ENCODE measurements at regions not wholly inside any gene's neighbourhood (a gene's known extent, or its start where the extent isn't known, plus 50 kb on each side); places are given as distances from the start of the nearest gene placed in this dataset.
"Not testable (repeated sequence)": the region's sequence is repeated elsewhere in the genome, so short reads cannot be mapped to it uniquely, and the experiment has no call there.

DNA sequence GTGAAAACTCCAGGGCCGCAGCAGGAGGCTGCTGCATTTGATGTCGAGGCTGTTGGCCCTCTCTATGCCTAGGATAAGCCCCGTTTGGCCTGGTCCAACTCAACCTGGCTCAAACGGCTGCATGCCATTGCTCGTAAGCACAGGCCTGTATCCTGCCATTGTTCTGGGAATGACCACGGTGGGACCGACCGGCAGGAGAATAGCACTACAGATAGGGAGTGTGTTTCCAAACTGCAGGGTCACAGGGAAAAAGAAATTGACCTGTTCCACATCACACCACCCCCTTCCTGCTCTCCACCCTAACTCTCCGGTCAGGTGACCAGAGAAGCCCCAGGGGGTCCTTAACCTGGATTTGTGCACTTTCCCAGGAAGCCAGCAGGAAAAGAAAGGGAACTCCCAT is 278.7 kb upstream of the KLF4 start:
- H3K4me1 ChIP-seq: peaks cover 0 to 6% (median 0%) of the 10 kb centered on the region in 10 experiments; a peak in 4 of 20 replicates
- no peak overlapping the region for H3K4me3 ChIP-seq
- peaks cover 14 to 31% (median 19%) of the 10 kb centered on the region in 11 experiments for H3K9me3 ChIP-seq (replicated peaks in 1 of 11)
- H3K36me3 ChIP-seq: peaks cover 0 to 6% (median 0%) of the 10 kb centered on the region in 11 experiments; a peak in 3 of 22 replicates
- H3K27me3 ChIP-seq: no peaks in the 10 kb centered on the region
- no peak overlapping the region for H3K27ac ChIP-seq
- H4K20me1 ChIP-seq: no peaks in the 10 kb centered on the region
- no peak for TF ChIP-seq Cebpa-rat (IDR thresholded peaks at IDR 0.05)
- no peak overlapping the region for H3K4me2 ChIP-seq
- H3K9ac ChIP-seq: no peak overlapping the region

DNA sequence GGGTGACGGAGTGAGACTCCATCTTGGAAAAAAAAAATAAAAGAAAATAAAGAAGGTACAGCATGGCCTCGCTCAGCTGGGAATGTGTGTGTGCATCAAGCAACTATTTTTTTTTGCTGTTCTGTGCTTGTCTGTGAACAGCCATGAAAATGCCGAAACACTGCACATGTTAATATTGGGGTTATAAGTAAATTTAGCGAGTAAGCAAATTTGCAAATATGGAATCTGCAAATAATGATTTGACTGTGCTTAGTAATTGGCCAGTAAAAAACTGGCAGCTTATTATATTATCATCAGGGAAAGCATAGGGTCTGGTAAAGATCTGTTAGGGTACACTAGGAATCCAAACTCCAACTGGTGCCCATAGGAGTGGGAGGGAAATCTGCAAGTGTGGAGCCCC is 278.1 kb upstream of the KLF4 start:
- Histone ChIP-seq H4K20me1 (no peaks in the 10 kb centered on the region), H3K4me2 (no peak overlapping the region), H3K9ac (no peak overlapping the region), H3K27me3 (no peaks in the 10 kb centered on the region), H3K4me1 (peaks cover 0 to 11% (median 0%) of the 10 kb centered on the region in 10 experiments; a peak in 7 of 20 replicates), H3K4me3 (no peak overlapping the region), H3K36me3 (peaks cover 0 to 3% (median 0%) of the 10 kb centered on the region in 11 experiments; a peak in 3 of 22 replicates), H3K9me3 (replicated peaks in 1 of 11) (peaks cover 9 to 26% (median 14%) of the 10 kb centered on the region in 11 experiments), H3K27ac (no peak overlapping the region)
- TF ChIP-seq Cebpa-rat (IDR thresholded peaks at IDR 0.05): no peak

DNA sequence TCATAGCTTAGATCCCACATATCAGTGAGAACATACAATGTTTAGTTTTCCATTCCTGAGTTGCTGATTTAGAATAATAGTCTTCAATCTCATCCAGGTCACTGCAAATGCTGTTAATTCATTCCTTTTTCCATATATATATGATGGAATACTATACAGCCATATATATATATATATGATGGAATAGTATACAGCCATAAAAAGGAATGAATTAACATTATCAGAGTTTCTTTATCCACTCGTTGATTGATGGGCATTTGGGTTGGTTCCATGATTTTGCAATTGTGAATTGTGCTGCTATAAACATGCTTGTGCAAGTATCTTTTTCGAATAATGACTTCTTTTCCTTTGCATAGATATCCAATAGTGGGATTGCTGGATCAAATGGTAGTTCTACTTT is 273.9 kb upstream of the KLF4 start:
- H3K4me1 ChIP-seq: peaks cover 0 to 51% (median 16%) of the 10 kb centered on the region in 10 experiments; a peak in 10 of 20 replicates
- H3K27me3 ChIP-seq, H4K20me1 ChIP-seq, H3K4me2 ChIP-seq, H3K4me3 ChIP-seq, H3K9ac ChIP-seq, H3K27ac ChIP-seq, H3K36me3 ChIP-seq: not testable (repeated sequence)
- H3K9me3 ChIP-seq (replicated peaks in 1 of 11): peaks cover 0 to 17% (median 3%) of the 10 kb centered on the region in 11 experiments; a peak in 5 of 22 replicates

DNA sequence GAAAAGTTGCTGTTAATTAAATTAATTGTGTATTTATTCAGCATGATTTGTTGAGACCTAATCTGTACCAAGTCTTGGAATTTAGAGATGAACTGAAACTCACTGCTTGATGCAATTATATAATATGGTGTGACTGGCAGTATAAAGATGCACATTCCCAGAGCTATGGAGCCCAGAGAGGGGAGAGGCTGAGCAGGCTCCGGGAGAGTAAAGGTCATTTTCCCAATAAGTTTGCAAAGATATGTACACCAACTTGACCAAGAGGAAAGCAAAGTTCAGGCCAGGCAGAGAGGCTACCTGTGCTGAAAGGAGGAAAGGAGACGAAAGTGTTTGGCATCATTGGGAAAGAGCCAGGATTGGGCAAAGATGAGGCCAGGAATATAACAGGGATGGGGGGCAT is 271.7 kb upstream of the KLF4 start:
- peak overlapping the region in 6 of 11 experiments; percentile 37 to 84 (median 68); a peak in 10 of 22 replicates for H3K27ac ChIP-seq
- H3K27me3 ChIP-seq: no peaks in the 10 kb centered on the region
- H3K9me3 ChIP-seq (replicated peaks in 1 of 11): peaks cover 0 to 21% (median 4%) of the 10 kb centered on the region in 11 experiments; a peak in 5 of 22 replicates
- peak overlapping the region in 3 of 11 experiments; percentile 14 to 66 (median 21); a peak in 5 of 22 replicates for H3K9ac ChIP-seq
- H4K20me1 ChIP-seq: no peaks in the 10 kb centered on the region
- no peak for TF ChIP-seq Cebpa-rat (IDR thresholded peaks at IDR 0.05)
- H3K4me3 ChIP-seq: 0 out of 20 replicates have a peak overlapping the region, but pooled peaks of 1 of the 10 experiments have one; percentile 25
- peaks cover 0 to 68% (median 16%) of the 10 kb centered on the region in 10 experiments; a peak in 10 of 20 replicates for H3K4me1 ChIP-seq
- H3K4me2 ChIP-seq: peak overlapping the region in 6 of 11 experiments; percentile 18 to 88 (median 78); a peak in 10 of 22 replicates
- no peaks in the 10 kb centered on the region for H3K36me3 ChIP-seq

DNA sequence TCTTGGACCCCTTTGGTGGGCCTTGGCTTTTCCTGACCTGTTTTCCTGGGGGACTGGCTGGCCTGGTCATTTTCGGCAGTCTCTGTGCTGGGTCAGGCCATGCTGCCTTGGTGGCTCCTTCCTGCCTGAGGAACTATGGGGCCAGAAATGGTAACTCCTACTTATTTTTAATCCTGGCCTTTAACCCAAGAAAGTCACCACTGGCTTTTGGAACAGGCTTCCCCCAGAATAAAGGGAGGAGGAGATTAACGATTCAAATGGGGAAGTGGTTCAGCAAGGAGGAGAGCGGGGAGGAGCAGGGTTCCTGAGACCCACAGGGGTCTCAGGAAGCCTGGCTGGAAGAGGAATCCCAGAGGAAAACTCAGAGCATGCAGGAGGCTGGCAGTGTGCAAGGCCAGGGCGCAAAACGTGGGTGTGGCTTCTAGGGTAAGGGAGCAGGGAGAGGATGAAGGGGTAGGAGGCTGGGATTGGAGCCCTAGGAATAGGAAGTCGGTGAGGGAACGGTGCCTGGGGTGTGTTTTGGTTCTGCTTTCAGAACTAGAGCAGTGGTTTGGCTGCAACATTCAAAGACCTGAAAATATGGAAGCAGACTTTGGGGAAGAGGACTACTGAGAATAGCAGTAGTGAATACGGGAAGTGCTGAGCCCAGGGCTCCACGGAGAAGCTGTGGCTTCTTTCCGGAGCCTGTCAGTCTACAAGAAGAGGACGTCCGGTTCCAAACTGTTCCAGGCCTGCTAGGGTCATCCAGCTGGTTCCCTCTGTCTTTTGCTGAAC is 271.1 kb upstream of the KLF4 start:
- peak overlapping the region in 5 of 11 experiments; percentile 45 to 72 (median 62); a peak in 8 of 22 replicates for H3K9ac ChIP-seq
- peaks cover 0 to 74% (median 16%) of the 10 kb centered on the region in 10 experiments; a peak in 10 of 20 replicates for H3K4me1 ChIP-seq
- no peak for TF ChIP-seq Cebpa-rat (IDR thresholded peaks at IDR 0.05)
- H3K9me3 ChIP-seq (replicated peaks in 1 of 11): peaks cover 0 to 21% (median 4%) of the 10 kb centered on the region in 11 experiments; a peak in 5 of 22 replicates
- H3K27me3 ChIP-seq: no peaks in the 10 kb centered on the region
- no peaks in the 10 kb centered on the region for H3K36me3 ChIP-seq
- H3K4me3 ChIP-seq: peak overlapping the region in 2 of 10 experiments; percentile 0 to 23; a peak in 2 of 20 replicates
- peak overlapping the region in 6 of 11 experiments; percentile 44 to 84 (median 77); a peak in 11 of 22 replicates for H3K27ac ChIP-seq
- H4K20me1 ChIP-seq: no peaks in the 10 kb centered on the region
- H3K4me2 ChIP-seq: peak overlapping the region in 6 of 11 experiments; percentile 18 to 97 (median 78); a peak in 13 of 22 replicates

DNA sequence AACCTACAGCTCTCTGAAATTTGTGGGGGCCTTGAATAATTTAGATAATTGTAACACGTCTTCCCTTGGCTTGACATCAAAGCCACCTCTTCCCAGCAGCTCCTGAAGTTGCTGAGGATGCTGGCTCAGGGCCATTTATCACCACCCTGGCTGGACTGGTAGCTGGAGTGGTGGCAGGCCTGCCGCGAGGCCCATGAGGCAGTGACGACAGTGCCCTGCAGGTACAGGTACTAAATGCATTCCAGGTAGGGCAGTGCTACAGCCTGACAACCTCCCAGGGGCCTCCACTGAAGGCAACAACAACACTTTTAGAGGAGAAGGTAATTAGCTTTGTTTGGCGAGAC is 270.2 kb upstream of the KLF4 start:
- peak overlapping the region in 5 of 11 experiments; percentile 68 to 97 (median 84); a peak in 10 of 22 replicates for H3K4me2 ChIP-seq
- no peaks in the 10 kb centered on the region for H3K36me3 ChIP-seq
- peak overlapping the region in 4 of 11 experiments; percentile 58 to 72 (median 64); a peak in 5 of 22 replicates for H3K9ac ChIP-seq
- H3K27me3 ChIP-seq: no peaks in the 10 kb centered on the region
- H4K20me1 ChIP-seq: no peaks in the 10 kb centered on the region
- peaks cover 0 to 21% (median 4%) of the 10 kb centered on the region in 11 experiments; a peak in 5 of 22 replicates for H3K9me3 ChIP-seq (replicated peaks in 1 of 11)
- H3K27ac ChIP-seq: peak overlapping the region in 6 of 11 experiments; percentile 44 to 84 (median 77); a peak in 10 of 22 replicates
- H3K4me1 ChIP-seq: peaks cover 0 to 83% (median 24%) of the 10 kb centered on the region in 10 experiments; a peak in 10 of 20 replicates
- TF ChIP-seq Cebpa-rat (IDR thresholded peaks at IDR 0.05): no peak
- no peak overlapping the region for H3K4me3 ChIP-seq

DNA sequence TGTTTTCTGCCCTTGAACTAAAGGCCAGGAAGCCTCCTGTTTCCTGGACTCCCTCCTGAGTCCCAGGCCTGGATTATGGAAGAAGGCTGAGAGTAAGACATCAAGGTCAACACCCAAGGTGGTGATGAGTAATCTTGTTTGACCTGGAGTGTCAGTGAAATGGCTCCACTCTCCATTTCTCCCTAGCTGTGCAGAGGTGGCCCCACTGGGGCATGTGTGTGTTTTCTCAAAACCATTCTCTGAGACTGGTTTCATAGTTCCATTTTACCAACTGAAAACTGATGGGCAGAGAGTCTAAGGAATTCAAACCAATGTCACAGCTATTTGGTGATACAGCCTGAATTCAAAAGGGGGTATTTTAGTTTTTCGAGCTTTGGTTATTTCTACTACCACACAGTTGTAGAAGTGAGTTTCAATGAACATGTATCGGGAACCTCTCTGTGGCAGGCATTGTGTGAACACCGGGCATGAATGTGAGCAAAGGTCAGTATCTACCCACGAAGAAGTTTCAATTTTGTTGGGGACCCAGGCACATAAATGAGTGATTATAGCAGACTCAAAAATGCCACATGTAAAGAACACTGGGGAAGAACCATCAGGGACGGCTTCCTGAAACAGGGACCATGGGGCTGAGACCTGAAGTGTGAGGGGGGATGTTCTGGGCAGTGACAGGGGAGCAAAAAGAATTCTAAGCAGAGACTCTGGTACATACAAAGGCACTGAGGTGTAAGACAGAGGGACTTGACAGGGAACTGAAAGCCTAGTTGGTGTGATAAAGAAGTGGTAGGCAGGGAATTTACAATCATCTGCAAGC is 269.6 kb upstream of the KLF4 start:
- peak overlapping the region in 4 of 11 experiments; percentile 73 to 97 (median 86); a peak in 7 of 22 replicates for H3K4me2 ChIP-seq
- peak overlapping the region in 4 of 11 experiments; percentile 76 to 84 (median 78); a peak in 8 of 22 replicates for H3K27ac ChIP-seq
- H4K20me1 ChIP-seq: no peaks in the 10 kb centered on the region
- peak overlapping the region in 1 of 11 experiments; percentile 66; a peak in 1 of 22 replicates for H3K9ac ChIP-seq
- no peaks in the 10 kb centered on the region for H3K27me3 ChIP-seq
- H3K4me1 ChIP-seq: peaks cover 0 to 88% (median 26%) of the 10 kb centered on the region in 10 experiments; a peak in 10 of 20 replicates
- no peaks in the 10 kb centered on the region for H3K36me3 ChIP-seq
- H3K9me3 ChIP-seq (replicated peaks in 1 of 11): peaks cover 0 to 15% (median 1%) of the 10 kb centered on the region in 11 experiments; a peak in 5 of 22 replicates
- H3K4me3 ChIP-seq: no peak overlapping the region
- TF ChIP-seq Cebpa-rat (IDR thresholded peaks at IDR 0.05): no peak

DNA sequence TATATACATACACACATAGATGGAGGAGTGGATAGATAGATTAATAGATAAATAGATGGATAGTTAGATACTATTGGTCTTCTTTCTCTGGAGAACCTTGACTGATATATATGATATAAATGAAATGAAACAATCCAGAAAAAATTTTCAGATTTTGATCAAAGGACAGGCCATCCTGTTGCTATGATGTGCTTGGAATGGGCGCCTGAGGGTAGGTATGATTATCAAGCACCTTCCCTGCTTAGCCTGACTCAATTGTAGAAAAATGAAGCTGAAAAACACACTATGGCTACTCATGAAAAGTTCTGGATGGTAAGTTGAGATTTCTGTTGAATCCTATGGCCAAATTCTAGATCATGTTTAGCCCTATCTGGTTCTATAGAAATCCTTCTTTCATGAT is 266.5 kb upstream of the KLF4 start:
- Histone ChIP-seq H3K27ac (peak overlapping the region in 1 of 11 experiments; percentile 65; a peak in 1 of 22 replicates), H3K9ac (no peak overlapping the region), H3K4me1 (peaks cover 0 to 88% (median 22%) of the 10 kb centered on the region in 10 experiments; a peak in 10 of 20 replicates), H3K9me3 (replicated peaks in 1 of 11) (peaks cover 0 to 8% (median 0%) of the 10 kb centered on the region in 11 experiments; a peak in 2 of 22 replicates), H3K4me2 (peak overlapping the region in 2 of 11 experiments; percentile 53 to 65; a peak in 3 of 22 replicates), H4K20me1 (no peaks in the 10 kb centered on the region), H3K36me3 (no peaks in the 10 kb centered on the region), H3K27me3 (no peaks in the 10 kb centered on the region), H3K4me3 (no peak overlapping the region)
- no peak for TF ChIP-seq Cebpa-rat (IDR thresholded peaks at IDR 0.05)

Data from BLaER1 treated with 17β-estradiol and CSF1 and Interleukin-3, amounts not matched to agents 10 nM and 100 nM (cell line).